GM18907 (cell line): ENCODE measurements at regions not wholly inside any gene's neighbourhood (a gene's known extent, or its start where the extent isn't known, plus 50 kb on each side); places are given as distances from the start of the nearest gene placed in this dataset.

Experiments used
- ATAC-seq: cut with Tn5 transposase; IDR thresholded peaks from one replicate; pipeline ENCODE4 v1.9.1; 2021; ENCODE audit warnings: mild to moderate bottlenecking, moderate library complexity; ENCODE audit not compliant: unreplicated experiment

- ATAC-seq = no peak
Measured at GRCh38 chr20:60064554-60065196, 106.5 kb downstream of the CDH26 start.

- ATAC-seq = no peak
Measured at GRCh38 chr20:60065741-60066437, 107.7 kb downstream of the CDH26 start.

- ATAC-seq = no peak
Measured at GRCh38 chr20:60066438-60066823, 108.2 kb downstream of the CDH26 start.

GRCh38 chr20:60068509-60068908 is 110.3 kb downstream of the CDH26 start:
- ATAC-seq = no peak

- ATAC-seq = no peak
Measured at GRCh38 chr20:60069656-60070055, 111.4 kb downstream of the CDH26 start.

GRCh38 chr20:60070791-60071190 is 112.6 kb downstream of the CDH26 start:
- no peak for ATAC-seq

GRCh38 chr20:60071965-60072364 is 113.7 kb downstream of the CDH26 start:
- ATAC-seq = no peak

- no peak for ATAC-seq
Measured at GRCh38 chr20:60073086-60073485, 114.9 kb downstream of the CDH26 start.

- ATAC-seq = no peak
Measured at GRCh38 chr20:60073504-60073903, 115.3 kb downstream of the CDH26 start.

GRCh38 chr20:60074276-60074675 is 116.1 kb downstream of the CDH26 start:
- ATAC-seq = no peak

GRCh38 chr20:60078351-60079250 is 120.4 kb downstream of the CDH26 start:
- no peak for ATAC-seq

- ATAC-seq = no peak
Measured at GRCh38 chr20:60080401-60080800, 122.2 kb downstream of the CDH26 start.

- ATAC-seq = no peak
Measured at GRCh38 chr20:60085551-60086132, 127.4 kb downstream of the CDH26 start.

GRCh38 chr20:60086821-60087562 is 128.8 kb downstream of the CDH26 start:
- ATAC-seq = no peak

- ATAC-seq = no peak
Measured at GRCh38 chr20:60087563-60088105, 129.4 kb downstream of the CDH26 start.

- no peak for ATAC-seq
Measured at GRCh38 chr20:60088236-60088635, 130.0 kb downstream of the CDH26 start.

- no peak for ATAC-seq
Measured at GRCh38 chr20:60090631-60091030, 132.4 kb downstream of the CDH26 start.

GRCh38 chr20:60091305-60091704 is 133.1 kb downstream of the CDH26 start:
- no peak for ATAC-seq

- no peak for ATAC-seq
Measured at GRCh38 chr20:60091861-60092260, 133.6 kb downstream of the CDH26 start.

GRCh38 chr20:60092729-60093128 is 134.5 kb downstream of the CDH26 start:
- no peak for ATAC-seq
